T-cell (primary cell): ENCODE measurements at regions not wholly inside any gene's neighbourhood (a gene's known extent, or its start where the extent isn't known, plus 50 kb on each side); places are given as distances from the start of the nearest gene placed in this dataset.

Source experiments
- ATAC-seq, 4 experiments: fragments of 200-7000 bp in 3 of 4; fragments of 150-1000 bp in 1 of 4; cut with Tn5 transposase; replicated peaks in 1 of 4; 1 replicate in 3 of 4; 2 replicates in 1 of 4; pipeline ENCODE4 v1.10.0; 2021; ENCODE audit warnings: moderate library complexity in 3 of 4, mild to moderate bottlenecking in 2 of 4, moderate number of reproducible peaks in 1 of 4
- CTCF ChIA-PET, 2 donors: fragments of 300-600 bp; sonication (Branson Sonifier 250); formaldehyde crosslinking; loops; one replicate each; lab custom pipeline; 2022; ENCODE audit warnings: antibody characterized with exemption in 2 of 2; lab: Charles Lee
- POLR2A ChIA-PET, 2 donors: fragments of 300-600 bp; sonication (Branson Sonifier 250); formaldehyde crosslinking; loops; one replicate each; lab custom pipeline; 2022; ENCODE audit warnings: antibody characterized with exemption in 2 of 2; lab: Charles Lee
- DNase-seq, 35 experiments: peaks; one replicate each; pipeline versions ENCODE4 v3.0.0 to v3.0.0-alpha.2; 2013 to 2023
- H3K27ac ChIP-seq: one replicate; pipeline ENCODE4 v1.5.1; 2013; ENCODE audit warnings: low read length
- H3K27me3 ChIP-seq, 2 experiments: replicated peaks in 1 of 2; 1 replicate in 1 of 2; 2 replicates in 1 of 2; pipeline versions ENCODE4 v1.6.1 to v1.7.0; 2013; ENCODE audit warnings: low read length in 1 of 2, mixed read lengths in 1 of 2; ENCODE audit not compliant: control insufficient read depth in 2 of 2, insufficient read depth in 2 of 2; ENCODE audit errors: extremely low read depth in 1 of 2
- H3K36me3 ChIP-seq, 2 donors: 1 replicate in 1 of 2; 2 replicates in 1 of 2; pipeline versions ENCODE4 v1.6.1 to v1.7.0; 2013; ENCODE audit warnings: low read length in 1 of 2; ENCODE audit not compliant: control insufficient read depth in 2 of 2, insufficient read depth in 1 of 2; ENCODE audit errors: extremely low read depth in 1 of 2
- H3K4me1 ChIP-seq, 2 experiments: 1 replicate in 1 of 2; 2 replicates in 1 of 2; pipeline versions ENCODE4 v1.6.1 to v1.7.0; 2013; ENCODE audit warnings: low read length in 2 of 2, mixed read lengths in 1 of 2; ENCODE audit not compliant: insufficient read depth in 2 of 2, control insufficient read depth in 1 of 2; ENCODE audit errors: extremely low read depth in 1 of 2
- H3K4me3 ChIP-seq, 2 donors: 1 replicate in 1 of 2; 2 replicates in 1 of 2; pipeline versions ENCODE4 v1.5.1 to v1.7.0; 2013; ENCODE audit warnings: mild to moderate bottlenecking in 2 of 2, low read length in 1 of 2, moderate library complexity in 1 of 2; ENCODE audit not compliant: control insufficient read depth in 1 of 2; ENCODE audit errors: extremely low read depth in 1 of 2
- H3K9me3 ChIP-seq: 2 replicates; pipeline ENCODE4 v1.7.0; 2013
- H3K27ac Mint-ChIP-seq, 2 donors: one replicate each; pipeline ENCODE4 v1.8.0; 2020 to 2021; ENCODE audit warnings: mild to moderate bottlenecking in 2 of 2, mixed read lengths in 2 of 2
- H3K27me3 Mint-ChIP-seq, 2 donors: one replicate each; pipeline ENCODE4 v1.8.0; 2021 to 2022; ENCODE audit warnings: mixed read lengths in 2 of 2
- H3K36me3 Mint-ChIP-seq: one replicate; pipeline ENCODE4 v1.8.0; 2021; ENCODE audit warnings: mixed read lengths
- H3K4me1 Mint-ChIP-seq, 3 donors: one replicate each; pipeline ENCODE4 v1.8.0; 2020 to 2022; ENCODE audit warnings: mixed read lengths in 3 of 3, mild to moderate bottlenecking in 1 of 3
- H3K4me3 Mint-ChIP-seq, 3 donors: one replicate each; pipeline ENCODE4 v1.8.0; 2020 to 2022; ENCODE audit warnings: mild to moderate bottlenecking in 3 of 3, mixed read lengths in 3 of 3, moderate library complexity in 3 of 3
- H3K9me3 Mint-ChIP-seq, 3 donors: one replicate each; pipeline ENCODE4 v1.8.0; 2020 to 2022; ENCODE audit warnings: mixed read lengths in 3 of 3
- WGBS: methylation state at CpG from one replicate; pipeline ENCODE4 v1.1.5; 2013; ENCODE audit warnings: missing lambda C conversion rate; ENCODE audit not compliant: insufficient coverage; 5-methylcytosine and 5-hydroxymethylcytosine counted together

DNA sequence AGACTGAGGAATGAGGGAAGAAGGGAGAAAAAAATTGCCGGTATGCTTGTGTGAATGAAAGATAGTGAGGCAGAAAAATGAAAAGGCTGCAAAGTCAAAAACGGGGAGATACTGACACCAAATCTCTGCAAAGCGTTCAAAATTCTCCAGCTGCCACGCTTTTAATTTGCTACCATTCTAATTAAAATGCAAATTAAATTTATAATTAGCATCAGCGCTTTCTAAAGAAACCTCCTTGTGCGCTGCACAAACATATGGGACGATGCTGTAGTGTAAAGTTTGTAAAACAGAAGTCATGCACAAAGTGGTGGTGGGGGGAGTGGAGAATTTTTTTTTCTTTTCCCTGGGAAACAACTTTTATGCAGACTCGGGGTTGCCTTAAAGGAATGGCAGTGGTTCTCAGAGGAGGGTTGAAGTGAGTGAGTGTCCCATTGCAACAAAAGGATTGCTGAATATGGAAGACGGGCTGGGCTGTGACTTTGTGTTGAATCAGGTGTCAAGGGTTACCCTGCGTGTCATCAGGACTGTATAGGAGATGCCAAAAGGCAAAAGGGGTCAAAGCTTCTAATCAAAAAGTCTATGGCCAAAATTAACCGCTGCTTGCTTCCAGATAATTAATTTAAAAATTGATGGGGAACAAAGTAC is 472.2 kb downstream of the NR2F2 start:
- Mint-ChIP-seq H3K4me3 (no peak overlapping the region), H3K9me3 (peaks cover 0 to 8% (median 5%) of the 10 kb centered on the region in 3 donors), H3K27me3 (no peaks in the 10 kb centered on the region), H3K27ac (no peak overlapping the region), H3K36me3 (no peaks in the 10 kb centered on the region), H3K4me1 (no peaks in the 10 kb centered on the region)
- Histone ChIP-seq H3K9me3 (no peaks in the 10 kb centered on the region), H3K27me3 (no peaks in the 10 kb centered on the region), H3K36me3 (no peaks in the 10 kb centered on the region), H3K4me1 (no peaks in the 10 kb centered on the region), H3K4me3 (no peak overlapping the region), H3K27ac (no peak overlapping the region)
- ChIA-PET CTCF (no interaction called here), POLR2A (no interaction called here)
- DNase-seq (no peak), ATAC-seq (no peak)
- WGBS: 100% methylated on average over 3 of the region's 11 CpGs

DNA sequence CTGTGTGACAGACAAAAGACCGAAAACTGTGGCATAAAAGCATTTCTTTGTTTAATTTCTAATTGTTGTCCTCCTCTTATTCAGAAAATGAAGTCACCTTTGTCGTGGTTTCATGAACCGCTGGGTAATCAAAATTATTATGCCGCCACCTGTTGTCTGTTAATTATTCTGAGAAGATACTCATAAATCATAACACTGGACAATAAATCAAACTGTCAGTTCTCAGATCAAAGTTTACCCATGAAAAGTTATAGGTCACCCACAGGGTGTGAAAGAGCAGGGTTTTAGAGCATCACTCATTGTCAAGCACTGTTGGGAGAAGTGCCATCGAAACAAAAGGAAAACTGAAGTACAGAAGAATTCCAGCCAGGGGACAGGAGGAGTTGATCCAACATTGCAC is 474.3 kb downstream of the NR2F2 start:
- DNase-seq (no peak), ATAC-seq (no peak)
- H3K27ac Mint-ChIP-seq: no peak overlapping the region
- no peak overlapping the region for H3K4me3 ChIP-seq
- H3K9me3 Mint-ChIP-seq: peaks cover 0 to 8% (median 7%) of the 10 kb centered on the region in 3 donors
- H3K27me3 ChIP-seq: no peaks in the 10 kb centered on the region
- no CpG with 5 or more reads among the region's 5 CpGs for WGBS
- H3K4me3 Mint-ChIP-seq: no peak overlapping the region
- no peaks in the 10 kb centered on the region for H3K27me3 Mint-ChIP-seq
- H3K9me3 ChIP-seq: no peaks in the 10 kb centered on the region
- no peaks in the 10 kb centered on the region for H3K36me3 ChIP-seq
- no peaks in the 10 kb centered on the region for H3K4me1 Mint-ChIP-seq
- H3K4me1 ChIP-seq: no peaks in the 10 kb centered on the region
- no peaks in the 10 kb centered on the region for H3K36me3 Mint-ChIP-seq
- no peak overlapping the region for H3K27ac ChIP-seq
- ChIA-PET POLR2A (no interaction called here), CTCF (no interaction called here)

DNA sequence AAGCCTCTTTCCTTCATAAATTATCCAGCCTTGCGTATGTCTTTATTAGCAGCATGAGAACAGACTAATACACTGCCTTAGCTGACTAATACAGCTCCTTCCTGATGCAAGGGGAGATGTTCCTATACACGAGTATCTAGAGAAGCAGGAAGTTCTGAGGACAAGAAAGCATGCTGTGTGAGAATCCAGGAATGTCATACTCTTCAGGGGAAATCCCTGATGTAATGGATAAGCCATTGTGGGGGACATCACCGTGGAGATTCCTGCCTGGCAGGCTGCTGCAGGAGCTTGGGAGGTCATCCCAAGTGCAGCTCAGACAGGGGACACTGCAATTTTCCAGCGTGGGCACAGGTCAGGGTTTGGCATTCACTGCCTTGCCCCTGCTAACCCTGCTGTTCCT is 476.9 kb downstream of the NR2F2 start:
- no peak for DNase-seq
- no peak for ATAC-seq
- Mint-ChIP-seq H3K36me3 (no peaks in the 10 kb centered on the region), H3K27me3 (no peaks in the 10 kb centered on the region), H3K9me3 (peaks cover 0 to 7% (median 0%) of the 10 kb centered on the region in 3 donors), H3K4me1 (no peaks in the 10 kb centered on the region), H3K27ac (no peak overlapping the region), H3K4me3 (no peak overlapping the region)
- CTCF ChIA-PET: no interaction called here
- 58% methylated on average over 3 of the region's 4 CpGs for WGBS
- no peak overlapping the region for H3K4me3 ChIP-seq
- H3K27ac ChIP-seq: no peak overlapping the region
- POLR2A ChIA-PET: no interaction called here
- H3K36me3 ChIP-seq: no peaks in the 10 kb centered on the region
- H3K9me3 ChIP-seq: no peaks in the 10 kb centered on the region
- no peaks in the 10 kb centered on the region for H3K4me1 ChIP-seq
- H3K27me3 ChIP-seq: no peaks in the 10 kb centered on the region

- H3K4me1 Mint-ChIP-seq: no peaks in the 10 kb centered on the region
- no peak overlapping the region for H3K4me3 Mint-ChIP-seq
- ChIA-PET CTCF (no interaction called here), POLR2A (no interaction called here)
- peaks cover 0 to 10% (median 0%) of the 10 kb centered on the region in 3 donors for H3K9me3 Mint-ChIP-seq
- DNase-seq: no peak
- H3K27me3 ChIP-seq: no peaks in the 10 kb centered on the region
- no peak overlapping the region for H3K4me3 ChIP-seq
- no peaks in the 10 kb centered on the region for H3K27me3 Mint-ChIP-seq
- no peaks in the 10 kb centered on the region for H3K9me3 ChIP-seq
- H3K4me1 ChIP-seq: no peaks in the 10 kb centered on the region
- H3K27ac ChIP-seq: no peak overlapping the region
- no peaks in the 10 kb centered on the region for H3K36me3 ChIP-seq
- no peak overlapping the region for H3K27ac Mint-ChIP-seq
- no peak for ATAC-seq
- no peaks in the 10 kb centered on the region for H3K36me3 Mint-ChIP-seq
- no CpG with 5 or more reads among the region's 2 CpGs for WGBS
Observed at GRCh38 chr15:96817900-96818299, 487.4 kb downstream of the NR2F2 start.

DNA sequence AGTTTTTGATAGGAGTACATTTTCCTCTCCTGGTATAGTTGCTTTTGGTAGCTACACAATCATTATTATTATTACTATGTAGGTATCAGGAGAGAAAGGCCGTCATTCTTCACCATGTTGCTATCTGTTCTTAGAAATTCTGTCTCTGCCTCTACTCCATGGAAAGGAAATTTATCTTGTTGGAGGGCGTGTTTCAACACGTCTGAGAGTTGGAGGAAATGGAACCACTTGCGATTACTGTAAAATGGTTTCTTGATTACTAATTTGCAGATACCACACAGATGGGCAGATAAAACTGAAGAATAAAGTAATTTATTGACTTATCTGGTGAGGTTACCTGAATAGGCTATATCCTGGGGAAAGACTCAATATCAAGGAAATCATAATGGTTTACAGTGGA is 488.4 kb downstream of the NR2F2 start:
- ChIA-PET POLR2A (no interaction called here), CTCF (no interaction called here)
- no peaks in the 10 kb centered on the region for H3K36me3 Mint-ChIP-seq
- Histone ChIP-seq H3K9me3 (no peaks in the 10 kb centered on the region), H3K27me3 (no peaks in the 10 kb centered on the region), H3K4me1 (no peaks in the 10 kb centered on the region), H3K4me3 (no peak overlapping the region), H3K27ac (no peak overlapping the region), H3K36me3 (no peaks in the 10 kb centered on the region)
- no peak overlapping the region for H3K27ac Mint-ChIP-seq
- no peak for ATAC-seq
- H3K4me3 Mint-ChIP-seq: no peak overlapping the region
- H3K9me3 Mint-ChIP-seq: peaks cover 0 to 10% (median 0%) of the 10 kb centered on the region in 3 donors
- no CpG with 5 or more reads among the region's 4 CpGs for WGBS
- no peaks in the 10 kb centered on the region for H3K4me1 Mint-ChIP-seq
- no peaks in the 10 kb centered on the region for H3K27me3 Mint-ChIP-seq
- no peak for DNase-seq

GRCh38 chr15:96827981-96828380 is 497.5 kb downstream of the NR2F2 start:
- Mint-ChIP-seq H3K27me3 (no peaks in the 10 kb centered on the region), H3K4me3 (no peak overlapping the region), H3K27ac (no peak overlapping the region), H3K9me3 (peaks cover 0 to 4% (median 0%) of the 10 kb centered on the region in 3 donors), H3K36me3 (no peaks in the 10 kb centered on the region), H3K4me1 (no peaks in the 10 kb centered on the region)
- H3K27ac ChIP-seq: no peak overlapping the region
- POLR2A ChIA-PET: no interaction called here
- no peaks in the 10 kb centered on the region for H3K36me3 ChIP-seq
- DNase-seq (no peak), ATAC-seq (no peak)
- H3K4me3 ChIP-seq: no peak overlapping the region
- CTCF ChIA-PET: no interaction called here
- H3K9me3 ChIP-seq: no peaks in the 10 kb centered on the region
- H3K27me3 ChIP-seq: no peaks in the 10 kb centered on the region
- 57% methylated on average over 1 of the region's 8 CpGs for WGBS
- no peaks in the 10 kb centered on the region for H3K4me1 ChIP-seq
